ENCODE measurements at regions not wholly inside any gene's neighbourhood (a gene's known extent, or its start where the extent isn't known, plus 50 kb on each side); places are given as distances from the start of the nearest gene placed in this dataset.

GRCh38 chr11:70530010-70530409 is 131.7 kb downstream of the CTTN start:
- TF ChIP-seq CTCF (IDR thresholded peaks at IDR 0.05; ENCODE audit: low read depth, low read length), result no peak
- no peak for TF ChIP-seq MYC (IDR thresholded peaks at IDR 0.05; ENCODE audit: low read depth, low read length)
- no peak for TF ChIP-seq MAX (IDR thresholded peaks at IDR 0.05; ENCODE audit: low read depth, low read length)

Measured in NB4 (cell line).